Inferior parietal cortex (tissue), 1 donor: ENCODE measurements at regions not wholly inside any gene's neighbourhood (a gene's known extent, or its start where the extent isn't known, plus 50 kb on each side); places are given as distances from the start of the nearest gene placed in this dataset.
"Not testable (repeated sequence)": the region's sequence is repeated elsewhere in the genome, so short reads cannot be mapped to it uniquely, and the experiment has no call there.

Source experiments
- DNase-seq: peaks from one replicate; pipeline ENCODE4 v3.0.0-alpha.2; 2016; ENCODE audit errors: extremely low spot score

- DNase-seq: no peak
Measured at GRCh38 chr4:189592890-189593289, 347.8 kb upstream of the FRG1 start.

- no peak for DNase-seq
Measured at GRCh38 chr4:189597341-189597740, 343.3 kb upstream of the FRG1 start.

- no peak for DNase-seq
Measured at GRCh38 chr4:189600264-189600663, 340.4 kb upstream of the FRG1 start.

GRCh38 chr4:189600718-189601435 lies 339.8 kb upstream of the FRG1 start:
- DNase-seq: no peak

- DNase-seq: not testable (repeated sequence)
Measured at GRCh38 chr4:189602827-189603226, 337.8 kb upstream of the FRG1 start.

- DNase-seq: not testable (repeated sequence)
Measured at GRCh38 chr4:189610571-189610970, 330.1 kb upstream of the FRG1 start.

GRCh38 chr4:189613207-189613606 lies 327.5 kb upstream of the FRG1 start:
- no peak for DNase-seq

- DNase-seq: no peak
Measured at GRCh38 chr4:189615217-189615663, 325.4 kb upstream of the FRG1 start.

GRCh38 chr4:189617741-189618140 lies 322.9 kb upstream of the FRG1 start:
- not testable (repeated sequence) for DNase-seq

- not testable (repeated sequence) for DNase-seq
Measured at GRCh38 chr4:189619441-189620250, 321.0 kb upstream of the FRG1 start.

- DNase-seq: not testable (repeated sequence)
Measured at GRCh38 chr4:189622574-189622973, 318.1 kb upstream of the FRG1 start.

GRCh38 chr4:189627041-189627440 lies 313.6 kb upstream of the FRG1 start:
- DNase-seq: not testable (repeated sequence)

GRCh38 chr4:189629733-189630132 lies 310.9 kb upstream of the FRG1 start:
- DNase-seq: not testable (repeated sequence)

- DNase-seq: not testable (repeated sequence)
Measured at GRCh38 chr4:189630913-189631567, 309.6 kb upstream of the FRG1 start.

- DNase-seq: not testable (repeated sequence)
Measured at GRCh38 chr4:189631568-189631916, 309.1 kb upstream of the FRG1 start.

GRCh38 chr4:189650436-189650835 lies 290.2 kb upstream of the FRG1 start:
- not testable (repeated sequence) for DNase-seq

- not testable (repeated sequence) for DNase-seq
Measured at GRCh38 chr4:189653130-189653653, 287.5 kb upstream of the FRG1 start.

- DNase-seq: not testable (repeated sequence)
Measured at GRCh38 chr4:189653983-189654382, 286.7 kb upstream of the FRG1 start.

GRCh38 chr4:189654396-189654795 lies 286.3 kb upstream of the FRG1 start:
- DNase-seq: not testable (repeated sequence)

- not testable (repeated sequence) for DNase-seq
Measured at GRCh38 chr4:189655817-189656216, 284.9 kb upstream of the FRG1 start.

GRCh38 chr4:189656641-189657040 lies 284.0 kb upstream of the FRG1 start:
- no peak for DNase-seq

GRCh38 chr4:189658259-189658658 lies 282.4 kb upstream of the FRG1 start:
- not testable (repeated sequence) for DNase-seq
